ENCODE measurements at regions not wholly inside any gene's neighbourhood (a gene's known extent, or its start where the extent isn't known, plus 50 kb on each side); places are given as distances from the start of the nearest gene placed in this dataset.

DNA sequence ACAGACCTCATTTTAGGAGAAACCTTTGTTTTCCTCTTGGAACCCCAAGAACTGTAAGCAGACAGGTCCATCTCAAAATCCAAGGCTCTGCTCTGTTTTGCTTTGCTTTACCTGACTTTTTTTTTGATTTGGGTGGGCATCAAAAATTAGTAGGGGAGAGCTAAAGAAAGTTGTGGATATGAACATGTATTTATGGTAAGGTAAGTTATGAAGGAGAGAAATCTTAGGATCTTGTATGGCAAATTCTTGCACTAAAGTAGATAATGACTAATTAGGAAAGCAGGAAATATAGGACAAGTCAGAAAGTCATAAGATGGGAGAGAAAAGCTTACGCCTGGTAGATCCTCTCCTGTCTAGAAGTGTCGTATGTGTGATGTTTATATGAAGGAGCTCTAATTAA, 116.1 kb upstream of the VPREB1 start:
- H3K79me2 ChIP-seq (ENCODE audit: control insufficient read depth, insufficient read depth, low read length): no peaks in the 10 kb centered on the region
- H3K27ac ChIP-seq (ENCODE audit: insufficient read depth, low read depth, low read length): no peak overlapping the region
- no peaks in the 10 kb centered on the region for H4K20me1 ChIP-seq (replicated peaks; ENCODE audit: control insufficient read depth, extremely low read depth, insufficient read depth, low read length)
- H2AFZ ChIP-seq (ENCODE audit: low read depth, low read length): no peak overlapping the region
- ChIA-PET POLR2A (interaction anchor here (0.6 kb wide), 1 partner anchor 151 kb away, joined by 7 read pairs; no protein-coding TSS in a partner anchor), CTCF (interaction anchor here (1.0 to 1.2 kb wide), 2 partner anchors 18 to 20 kb away, joined by 3 to 4 read pairs; no protein-coding TSS in a partner anchor)
- BruUV-seq (replicated peaks): no TSS peak
- no peaks in the 10 kb centered on the region for H3K4me1 ChIP-seq (ENCODE audit: control insufficient read depth, extremely low read depth, insufficient read depth, low read length)
- H3K9me1 ChIP-seq (replicated peaks; ENCODE audit: control insufficient read depth, extremely low read depth, insufficient read depth, low read length): no peaks in the 10 kb centered on the region
- no peak overlapping the region for H3K9ac ChIP-seq (replicated peaks; ENCODE audit: extremely low read depth, insufficient read depth, low read length)
- DNase-seq (ENCODE audit: low read depth, low spot score) (no peak), FAIRE-seq (no peak)
- H3K27me3 ChIP-seq (ENCODE audit: control insufficient read depth in 2 of 2, insufficient read depth in 2 of 2, low read length in 2 of 2): peaks cover 0 to 8% of the 10 kb centered on the region in 2 experiments
- no peak overlapping the region for H3K4me3 ChIP-seq (replicated peaks in 1 of 3; ENCODE audit: insufficient read depth in 1 of 3, low read depth in 1 of 3, low read length in 3 of 3)
- no peak for TF ChIP-seq POLR2AphosphoS5 (IDR thresholded peaks at IDR 0.05; ENCODE audit: insufficient read depth, low read depth, low read length)
- no peak for TF ChIP-seq POLR2A (IDR thresholded peaks at IDR 0.05; ENCODE audit: low read depth, low read length)
- TF ChIP-seq GATA2 (IDR thresholded peaks at IDR 0.05; ENCODE audit: insufficient read depth, insufficient read length, low read depth, low read length): no peak
- TF ChIP-seq MYC (IDR thresholded peaks at IDR 0.05; ENCODE audit: low read depth, low read length): no peak
- no peak for TF ChIP-seq FOS (IDR thresholded peaks at IDR 0.05; ENCODE audit: borderline replicate concordance, insufficient read depth, low read length)
- TF ChIP-seq JUN (IDR thresholded peaks at IDR 0.05; ENCODE audit: borderline replicate concordance, insufficient read depth, insufficient read length, low read depth): no peak
- TF ChIP-seq, protein P1, sequence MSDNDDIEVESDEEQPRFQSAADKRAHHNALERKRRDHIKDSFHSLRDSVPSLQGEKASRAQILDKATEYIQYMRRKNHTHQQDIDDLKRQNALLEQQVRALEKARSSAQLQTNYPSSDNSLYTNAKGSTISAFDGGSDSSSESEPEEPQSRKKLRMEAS (IDR thresholded peaks at IDR 0.05; ENCODE audit: insufficient read depth, insufficient read length): no peak
- TF ChIP-seq, protein P2, sequence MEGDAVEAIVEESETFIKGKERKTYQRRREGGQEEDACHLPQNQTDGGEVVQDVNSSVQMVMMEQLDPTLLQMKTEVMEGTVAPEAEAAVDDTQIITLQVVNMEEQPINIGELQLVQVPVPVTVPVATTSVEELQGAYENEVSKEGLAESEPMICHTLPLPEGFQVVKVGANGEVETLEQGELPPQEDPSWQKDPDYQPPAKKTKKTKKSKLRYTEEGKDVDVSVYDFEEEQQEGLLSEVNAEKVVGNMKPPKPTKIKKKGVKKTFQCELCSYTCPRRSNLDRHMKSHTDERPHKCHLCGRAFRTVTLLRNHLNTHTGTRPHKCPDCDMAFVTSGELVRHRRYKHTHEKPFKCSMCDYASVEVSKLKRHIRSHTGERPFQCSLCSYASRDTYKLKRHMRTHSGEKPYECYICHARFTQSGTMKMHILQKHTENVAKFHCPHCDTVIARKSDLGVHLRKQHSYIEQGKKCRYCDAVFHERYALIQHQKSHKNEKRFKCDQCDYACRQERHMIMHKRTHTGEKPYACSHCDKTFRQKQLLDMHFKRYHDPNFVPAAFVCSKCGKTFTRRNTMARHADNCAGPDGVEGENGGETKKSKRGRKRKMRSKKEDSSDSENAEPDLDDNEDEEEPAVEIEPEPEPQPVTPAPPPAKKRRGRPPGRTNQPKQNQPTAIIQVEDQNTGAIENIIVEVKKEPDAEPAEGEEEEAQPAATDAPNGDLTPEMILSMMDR (IDR thresholded peaks at IDR 0.05; ENCODE audit: extremely low read depth in 1 of 2, insufficient read depth in 1 of 2, low read depth in 1 of 2, low read length in 2 of 2): no peak
- no peak for TF ChIP-seq EZH2 (IDR thresholded peaks at IDR 0.05; ENCODE audit: borderline replicate concordance, low read depth, low read length, severe bottlenecking)
- dilution Hi-C loops (cut with MboI; ENCODE audit: extremely low pct_ligation_motif_present, low sequenced_read_pairs): no loop called here
- no peaks in the 10 kb centered on the region for H3K9me3 ChIP-seq (replicated peaks; ENCODE audit: control insufficient read depth, insufficient read depth, low read length)
- intact Hi-C loops (cut with micrococcal nuclease): no loop called here
- H3K4me2 ChIP-seq (ENCODE audit: insufficient read depth, low read length): no peak overlapping the region
- no peaks in the 10 kb centered on the region for H3K36me3 ChIP-seq (ENCODE audit: control insufficient read depth in 2 of 2, extremely low read depth in 1 of 2, insufficient read depth in 2 of 2, low read length in 2 of 2)

Measured in endothelial cell of umbilical vein (primary cell).